LNCAP (cell line): ENCODE measurements at regions not wholly inside any gene's neighbourhood (a gene's known extent, or its start where the extent isn't known, plus 50 kb on each side); places are given as distances from the start of the nearest gene placed in this dataset.

Experiments used
- CTCF ChIP-seq: fragments of 450-650 bp; IDR thresholded peaks from 2 replicates; pipeline ENCODE4 v1.5.1; 2017; ENCODE audit warnings: mild to moderate bottlenecking

GRCh38 chr12:97061171-97061570 lies 154.1 kb downstream of the NEDD1 start:
- no peak for TF ChIP-seq CTCF

GRCh38 chr12:97063292-97063935 lies 156.4 kb downstream of the NEDD1 start:
- TF ChIP-seq CTCF: no peak

DNA sequence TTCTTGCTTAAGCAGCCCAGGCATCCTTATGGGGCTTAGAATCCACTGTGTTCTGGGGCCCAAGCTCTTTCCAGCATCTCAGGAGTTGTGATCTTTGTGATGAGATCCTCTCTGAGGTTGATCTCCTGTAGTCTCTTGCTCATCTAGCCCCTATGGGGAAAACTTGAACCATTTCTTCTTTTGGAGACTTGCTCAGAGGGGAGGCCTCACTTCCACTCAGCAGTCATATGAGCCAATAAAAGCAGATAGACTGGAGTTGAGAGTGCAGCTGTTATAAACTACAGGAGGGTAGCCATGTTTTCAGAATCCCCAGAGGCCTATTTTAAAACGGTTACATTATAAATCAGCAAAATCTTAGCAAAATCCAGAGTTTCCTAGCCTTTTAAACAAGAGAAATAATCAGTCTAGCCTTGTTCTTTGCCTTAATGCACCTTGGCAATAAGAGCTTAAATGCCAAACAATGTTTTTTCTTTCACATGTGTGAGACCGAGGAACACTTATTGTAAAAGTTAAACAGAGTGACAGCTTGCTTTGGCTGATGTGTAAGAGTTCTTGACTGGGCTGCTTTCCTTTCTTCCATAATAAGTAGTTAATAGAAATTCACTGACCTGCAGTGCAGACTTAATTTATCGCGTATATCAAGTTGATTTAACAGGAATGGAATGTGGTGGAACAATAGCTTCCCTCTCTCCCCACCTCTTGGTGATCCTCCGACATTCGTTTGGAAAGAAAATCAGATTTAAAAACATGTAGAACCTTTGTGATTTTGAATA lies 168.3 kb downstream of the NEDD1 start:
- no peak for TF ChIP-seq CTCF

DNA sequence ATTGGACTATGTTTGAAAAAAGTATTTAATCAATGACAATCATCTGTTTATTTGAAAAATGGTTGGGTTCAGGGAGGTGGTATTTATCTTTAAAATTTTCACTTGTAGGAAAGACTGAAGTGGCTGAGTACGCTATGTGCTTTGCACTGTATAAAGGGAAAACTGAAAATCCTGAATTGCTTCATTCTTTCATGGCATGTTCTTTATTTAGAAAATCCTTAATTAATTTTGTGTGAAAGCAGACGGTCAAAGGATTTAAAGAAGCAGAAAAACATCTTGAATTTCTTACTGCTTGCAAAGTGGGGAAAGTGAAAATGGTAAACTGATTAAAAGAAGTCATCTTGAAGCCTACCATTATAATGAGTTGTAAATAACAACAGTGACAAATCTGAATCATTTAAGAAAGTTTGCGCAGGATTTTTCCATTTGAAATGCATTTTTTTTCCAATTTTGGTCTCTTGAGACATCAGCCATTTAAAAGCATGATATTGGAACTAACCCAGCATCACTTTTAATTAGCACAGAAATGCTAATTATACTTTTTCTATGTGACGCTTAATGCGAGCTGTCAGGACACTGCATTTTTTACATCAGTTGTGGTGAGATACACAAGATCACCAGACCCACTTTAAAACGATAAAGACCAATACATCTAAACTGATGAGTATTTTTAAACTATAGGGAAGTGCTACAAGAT lies 169.0 kb downstream of the NEDD1 start:
- no peak for TF ChIP-seq CTCF

DNA sequence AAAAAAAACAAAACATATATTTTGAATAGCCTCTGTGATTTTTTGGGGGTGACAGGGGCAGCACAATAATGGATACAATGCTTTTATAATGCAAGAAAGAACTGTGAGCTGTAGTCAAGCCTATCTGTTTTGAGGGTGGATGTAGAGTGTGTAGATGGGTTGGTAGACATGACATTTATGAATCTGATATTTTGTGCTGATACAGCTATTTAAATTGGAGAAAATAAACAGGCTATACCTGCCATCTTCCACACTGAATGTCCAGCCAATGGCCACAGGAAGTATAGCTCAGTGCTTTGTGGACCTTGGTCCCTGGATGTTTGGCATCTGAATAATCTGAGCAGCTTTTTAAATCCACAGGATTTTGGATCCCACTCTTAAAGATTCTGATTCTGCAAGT lies 175.0 kb downstream of the NEDD1 start:
- no peak for TF ChIP-seq CTCF

- TF ChIP-seq CTCF: no peak
These were observed 186.2 kb downstream of the NEDD1 start for GRCh38 chr12:97093187-97093683.

- TF ChIP-seq CTCF: no peak
These were observed 190.7 kb downstream of the NEDD1 start for GRCh38 chr12:97097734-97098133.
